ENCODE measurements at regions not wholly inside any gene's neighbourhood (a gene's known extent, or its start where the extent isn't known, plus 50 kb on each side); places are given as distances from the start of the nearest gene placed in this dataset.

- DNase-seq (ENCODE audit: low read depth): no peak
- TF ChIP-seq CTCF (IDR thresholded peaks at IDR 0.05; ENCODE audit: low read length, missing control alignments): no peak
- no peak overlapping the region for H3K4me3 ChIP-seq (replicated peaks; ENCODE audit: low read depth, low read length)
Observed at GRCh38 chr10:23529625-23530024, 90.8 kb downstream of the OTUD1 start.

- peak; percentile 42 for DNase-seq (ENCODE audit: low read depth)
- H3K4me3 ChIP-seq (replicated peaks; ENCODE audit: low read depth, low read length): no peak overlapping the region
Observed at GRCh38 chr10:23530079-23530478, 91.2 kb downstream of the OTUD1 start.

GRCh38 chr10:23533212-23533611 lies 94.3 kb downstream of the OTUD1 start:
- DNase-seq (ENCODE audit: low read depth): no peak
- no peak for TF ChIP-seq CTCF (IDR thresholded peaks at IDR 0.05; ENCODE audit: low read length, missing control alignments)
- no peak overlapping the region for H3K4me3 ChIP-seq (replicated peaks; ENCODE audit: low read depth, low read length)

More at GRCh38 chr10:23530079-23530478, 91.2 kb downstream of the OTUD1 start:
- peak; percentile 42 for TF ChIP-seq CTCF (IDR thresholded peaks at IDR 0.05; ENCODE audit: low read length, missing control alignments)

GRCh38 chr10:23534326-23534725 lies 95.5 kb downstream of the OTUD1 start:
- no peak overlapping the region for H3K4me3 ChIP-seq (replicated peaks; ENCODE audit: low read depth, low read length)
- DNase-seq (ENCODE audit: low read depth): no peak
- no peak for TF ChIP-seq CTCF (IDR thresholded peaks at IDR 0.05; ENCODE audit: low read length, missing control alignments)

GRCh38 chr10:23534761-23535160 lies 95.9 kb downstream of the OTUD1 start:
- H3K4me3 ChIP-seq (replicated peaks; ENCODE audit: low read depth, low read length): no peak overlapping the region
- TF ChIP-seq CTCF (IDR thresholded peaks at IDR 0.05; ENCODE audit: low read length, missing control alignments): no peak
- DNase-seq (ENCODE audit: low read depth): no peak

GRCh38 chr10:23535381-23535780 lies 96.5 kb downstream of the OTUD1 start:
- no peak overlapping the region for H3K4me3 ChIP-seq (replicated peaks; ENCODE audit: low read depth, low read length)
- DNase-seq (ENCODE audit: low read depth): no peak
- TF ChIP-seq CTCF (IDR thresholded peaks at IDR 0.05; ENCODE audit: low read length, missing control alignments): no peak

- H3K4me3 ChIP-seq (replicated peaks; ENCODE audit: low read depth, low read length): no peak overlapping the region
- DNase-seq (ENCODE audit: low read depth): no peak
- TF ChIP-seq CTCF (IDR thresholded peaks at IDR 0.05; ENCODE audit: low read length, missing control alignments): no peak
Observed at GRCh38 chr10:23538968-23539367, 100.1 kb downstream of the OTUD1 start.
